ENCODE measurements at regions not wholly inside any gene's neighbourhood (a gene's known extent, or its start where the extent isn't known, plus 50 kb on each side); places are given as distances from the start of the nearest gene placed in this dataset.
"Not testable (repeated sequence)": the region's sequence is repeated elsewhere in the genome, so short reads cannot be mapped to it uniquely, and the experiment has no call there.

DNA sequence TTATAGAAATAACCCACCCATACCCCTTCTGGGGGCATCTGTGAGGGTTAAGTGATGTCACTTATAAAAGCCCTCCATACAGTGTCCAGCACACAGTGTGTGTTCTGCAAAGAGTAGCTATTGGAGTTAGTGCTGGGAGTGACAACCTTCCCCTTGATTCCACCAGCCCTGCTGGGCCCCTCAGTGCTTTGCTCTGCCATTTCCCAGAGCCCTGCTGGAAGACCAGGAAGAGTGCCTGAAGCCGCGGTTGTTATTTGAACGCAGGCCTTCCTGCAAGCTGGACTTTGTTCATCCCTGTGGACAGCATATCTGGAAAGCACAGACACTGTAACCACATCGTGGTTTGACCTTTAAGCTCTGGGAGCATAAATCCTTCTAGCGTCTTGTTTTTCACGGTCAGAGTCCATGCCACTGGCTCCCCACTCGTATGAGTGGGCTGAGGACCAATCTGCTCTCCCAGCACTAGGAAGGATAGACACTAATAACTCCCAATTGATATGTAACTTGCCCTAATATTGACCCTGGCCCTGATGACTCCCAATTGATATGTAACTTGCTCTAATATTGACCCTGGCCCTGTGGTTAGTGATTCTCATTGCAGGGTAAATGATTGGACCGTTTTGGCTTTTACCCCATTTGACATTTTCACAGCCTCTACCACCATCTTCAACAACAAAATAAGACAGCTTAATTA, 297.1 kb upstream of the MAF start:
- DNase-seq (ENCODE audit: low read depth in 2 of 2) = no peak

GRCh38 chr16:79897104-79897452, 296.5 kb upstream of the MAF start:
- DNase-seq (ENCODE audit: low read depth in 2 of 2) = no peak

DNA sequence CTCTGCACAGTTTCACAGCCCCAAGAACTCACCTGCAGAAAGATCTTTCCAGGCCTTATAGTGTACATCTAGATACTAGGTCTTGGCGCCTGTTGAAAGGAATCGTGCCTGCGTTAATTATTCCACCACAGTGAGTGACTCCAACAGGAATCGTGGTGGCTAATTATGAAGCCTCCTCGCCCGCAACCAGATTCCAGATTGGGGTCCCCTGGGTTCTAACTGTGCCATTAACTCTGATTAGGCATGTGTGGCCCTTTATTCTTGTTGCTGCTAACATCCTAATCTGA, 295.3 kb upstream of the MAF start:
- DNase-seq (ENCODE audit: low read depth in 2 of 2) = no peak

DNA sequence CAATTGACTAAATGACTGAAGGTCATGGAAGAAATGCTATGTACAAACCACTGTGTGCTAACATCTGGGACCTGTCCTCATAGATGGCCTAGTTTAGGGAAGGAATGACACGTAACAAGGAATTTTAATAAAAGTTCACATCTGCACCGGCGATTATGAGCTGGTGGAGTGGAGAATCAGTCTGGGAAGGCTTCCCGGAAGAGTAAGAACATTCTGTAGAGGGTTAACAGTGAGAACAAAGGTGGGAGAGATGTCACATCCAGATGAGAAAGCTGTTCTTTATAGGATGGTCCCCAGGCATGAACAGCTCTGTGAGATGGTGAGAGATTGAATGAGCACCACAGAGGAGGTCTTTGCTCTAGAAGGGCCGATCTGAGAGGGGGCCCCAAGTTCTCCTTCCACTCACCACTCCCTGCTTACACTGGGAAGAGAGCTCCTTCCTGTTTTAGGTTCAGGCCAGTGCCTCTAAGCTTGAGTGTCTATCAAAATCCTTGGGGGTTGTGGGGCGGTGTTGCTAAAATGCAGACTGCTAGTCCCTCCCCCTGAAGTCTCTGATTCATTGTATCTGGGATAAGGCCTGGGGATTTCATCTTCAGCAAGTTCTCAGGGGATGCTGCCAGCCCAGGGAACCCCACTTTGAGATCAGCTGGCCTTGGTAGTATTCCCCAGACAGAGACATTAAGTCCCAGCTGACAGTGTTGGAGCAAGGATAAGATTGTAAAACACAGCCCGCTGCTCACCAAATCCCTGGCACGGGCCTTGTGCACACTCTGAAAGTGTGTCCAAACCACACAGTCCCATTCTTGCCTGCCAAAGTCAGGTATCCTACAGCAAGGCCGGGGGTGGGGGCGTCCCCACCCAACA, 294.7 kb upstream of the MAF start:
- no peak for DNase-seq (ENCODE audit: low read depth in 2 of 2)

GRCh38 chr16:79893445-79893844, 292.9 kb upstream of the MAF start:
- no peak for DNase-seq (ENCODE audit: low read depth in 2 of 2)

- DNase-seq (ENCODE audit: low read depth in 2 of 2) = no peak
Observed at GRCh38 chr16:79892278-79892677, 291.7 kb upstream of the MAF start.

DNA sequence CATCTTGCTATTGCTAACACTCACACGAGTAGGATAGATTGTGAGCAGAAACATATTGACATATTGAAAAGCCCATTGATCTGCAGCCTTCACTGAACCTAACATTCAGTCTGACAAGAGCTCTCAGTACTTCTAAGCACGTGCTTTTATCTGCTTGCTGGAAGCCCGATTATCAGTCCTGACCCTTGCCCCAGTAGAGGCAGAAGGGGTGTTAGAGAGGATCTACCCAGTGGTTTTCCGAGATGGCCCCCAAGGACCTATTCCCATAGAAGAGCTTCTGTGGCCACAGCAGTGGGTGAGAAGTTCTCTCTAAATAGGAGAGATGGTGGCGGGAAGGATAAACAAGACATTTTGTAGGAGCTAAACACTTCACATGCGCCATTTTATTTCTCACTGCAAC, 290.9 kb upstream of the MAF start:
- no peak for DNase-seq (ENCODE audit: low read depth in 2 of 2)

DNA sequence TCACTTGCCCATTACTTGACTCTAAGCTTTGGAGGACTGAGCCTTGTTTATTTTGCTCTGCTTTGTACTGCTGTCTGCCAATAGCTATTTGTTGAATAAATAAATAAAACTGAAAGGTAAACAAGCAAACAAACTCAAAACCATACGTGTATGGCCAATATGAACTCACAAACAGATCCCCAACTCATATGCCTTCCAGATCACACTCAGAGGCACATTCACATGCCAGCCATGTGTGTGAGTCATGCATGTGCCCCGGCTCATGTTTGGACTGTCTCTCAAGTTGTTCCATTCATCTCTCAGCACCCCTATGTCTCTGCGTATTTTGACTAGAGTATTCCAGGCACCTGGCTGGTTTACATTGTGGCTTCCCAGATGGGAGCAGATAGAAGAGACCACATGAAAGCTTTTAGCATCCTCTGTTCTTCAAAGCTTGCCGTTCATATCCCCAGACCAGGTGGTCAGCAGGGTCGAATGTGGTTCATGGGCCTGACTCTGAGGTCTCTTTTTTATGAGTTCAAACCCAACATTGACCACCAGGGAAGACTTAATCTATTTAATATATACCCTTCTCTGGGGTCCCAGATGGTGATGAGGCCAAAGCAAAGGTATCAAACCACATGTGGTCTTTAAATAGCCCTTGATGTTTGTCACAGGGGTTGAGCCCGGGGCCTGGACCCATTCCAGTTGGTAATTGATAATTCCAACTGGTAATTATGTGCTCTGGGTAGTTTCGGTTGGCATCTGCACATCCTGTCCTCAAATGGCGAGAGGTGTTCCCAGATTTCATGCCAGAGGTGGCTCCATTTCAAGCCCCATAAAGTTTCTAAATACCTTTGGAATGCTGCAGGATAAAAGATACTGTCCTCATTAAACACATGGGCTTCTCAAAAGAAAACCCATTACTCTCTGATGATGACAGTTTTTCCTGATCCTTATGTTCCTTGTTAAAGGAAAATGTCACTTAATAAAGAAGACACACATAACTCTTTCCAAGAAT, 287.3 kb upstream of the MAF start:
- DNase-seq (ENCODE audit: low read depth in 2 of 2) = no peak

DNA sequence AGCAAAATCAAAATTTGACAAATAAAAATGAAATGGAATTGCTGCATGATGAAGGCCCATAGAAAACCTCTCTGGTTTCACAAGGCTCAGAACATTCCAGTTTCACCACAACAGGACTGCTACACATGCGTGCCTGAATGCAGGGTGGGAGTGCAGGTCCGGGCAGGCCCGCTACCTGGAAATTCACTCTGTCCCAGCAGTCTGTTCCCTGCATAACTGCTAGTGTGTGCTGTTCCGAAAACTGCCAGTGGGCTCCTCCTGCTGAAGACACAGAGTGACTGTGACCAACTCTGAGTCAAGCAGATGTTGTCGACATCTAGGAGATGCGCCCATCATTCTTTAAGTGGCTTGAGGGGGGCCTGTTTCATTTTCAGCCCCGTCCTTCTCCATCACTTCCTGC, 284.8 kb upstream of the MAF start:
- no peak for DNase-seq (ENCODE audit: low read depth in 2 of 2)

GRCh38 chr16:79883494-79883893, 283.0 kb upstream of the MAF start:
- no peak for DNase-seq (ENCODE audit: low read depth in 2 of 2)

DNA sequence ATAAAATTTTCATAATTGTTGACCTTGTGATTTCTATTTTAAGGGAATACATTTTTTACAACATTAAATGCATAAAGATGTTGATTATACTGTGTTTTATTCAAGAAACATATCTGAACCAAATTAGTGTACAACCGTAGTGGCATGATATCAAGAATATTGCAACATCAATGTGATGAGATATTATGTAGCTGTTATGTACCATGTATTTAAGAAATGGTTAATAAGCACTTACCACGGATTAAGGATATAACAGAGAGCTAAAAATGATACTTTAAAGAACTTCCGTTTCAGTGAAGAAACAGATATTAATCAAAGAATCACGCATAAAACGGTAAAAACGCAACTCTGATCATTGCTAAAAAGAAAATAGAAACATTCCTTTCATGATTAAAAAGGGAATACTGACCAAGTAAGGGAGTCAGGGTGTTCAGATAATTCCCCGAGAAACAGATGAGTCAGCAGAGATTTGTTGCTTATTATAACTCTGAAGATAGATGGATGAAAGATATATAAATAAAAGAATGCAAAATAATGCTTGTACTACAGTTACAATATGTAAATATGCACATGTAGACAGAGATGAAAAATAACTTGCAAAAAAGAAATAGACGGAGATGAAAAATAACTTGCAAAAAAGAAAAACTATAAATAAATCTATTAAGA, 281.9 kb upstream of the MAF start:
- no peak for DNase-seq (ENCODE audit: low read depth in 2 of 2)

GRCh38 chr16:79881107-79881506, 280.6 kb upstream of the MAF start:
- DNase-seq (ENCODE audit: low read depth in 2 of 2) = not testable (repeated sequence)

DNA sequence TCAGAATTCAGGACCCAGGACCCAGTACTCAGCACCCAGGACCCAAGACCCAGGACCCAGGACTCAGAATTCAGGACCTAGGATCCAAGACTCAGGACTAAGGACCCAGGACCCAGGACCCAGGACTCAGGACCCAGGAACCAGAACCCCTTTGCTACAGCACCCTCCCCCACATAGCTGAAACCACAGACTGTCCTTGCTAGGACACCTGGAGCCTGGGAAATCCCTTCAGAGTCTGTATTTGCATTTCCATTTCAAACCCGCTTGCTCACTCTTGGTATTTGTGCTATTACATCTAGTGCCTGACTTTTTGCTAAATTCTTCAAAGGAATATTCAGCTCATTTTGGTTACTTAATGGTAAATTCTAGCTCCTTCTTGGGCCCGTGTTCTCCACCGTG, 275.8 kb upstream of the MAF start:
- no peak for DNase-seq (ENCODE audit: low read depth in 2 of 2)

DNA sequence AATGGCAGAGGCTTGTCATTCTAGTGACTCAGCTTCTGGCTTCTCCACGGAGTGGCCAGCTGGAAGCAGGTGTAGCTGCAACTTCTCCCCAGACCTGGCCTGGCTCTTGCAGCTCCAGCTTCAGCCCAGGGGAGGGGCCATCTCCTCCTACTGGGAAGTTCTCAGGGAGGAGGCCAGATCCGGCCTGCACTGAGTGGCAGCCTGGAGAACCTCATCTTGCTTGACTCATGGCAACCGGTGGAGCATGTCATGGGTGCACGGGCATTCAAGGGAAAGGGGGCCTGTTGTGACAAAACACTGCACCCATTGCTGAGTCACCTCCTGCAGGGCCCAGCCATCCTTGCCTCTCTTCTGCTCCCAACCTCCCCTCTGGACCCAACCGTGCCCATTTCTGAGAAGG, 273.9 kb upstream of the MAF start:
- no peak for DNase-seq (ENCODE audit: low read depth in 2 of 2)

GRCh38 chr16:79873825-79874224, 273.3 kb upstream of the MAF start:
- DNase-seq (ENCODE audit: low read depth in 2 of 2) = no peak

DNA sequence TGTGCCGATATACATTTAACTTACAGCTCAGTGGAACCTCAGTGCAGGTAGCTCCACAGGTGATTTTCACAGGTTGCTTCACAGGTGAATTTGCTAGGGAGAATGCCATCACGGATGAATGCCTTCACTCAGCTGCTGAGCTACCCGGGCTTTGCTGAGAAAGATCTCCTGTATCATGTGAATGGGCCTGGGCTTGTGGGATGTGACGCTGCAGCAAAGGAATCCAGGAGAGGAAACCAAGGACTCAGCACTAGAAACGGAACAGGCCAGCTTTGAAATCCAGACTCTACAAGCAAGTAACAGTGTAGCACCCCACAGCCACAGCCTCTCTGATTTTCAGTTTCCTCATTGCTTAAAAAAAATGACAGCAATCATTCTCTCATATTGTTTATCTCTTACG, 271.4 kb upstream of the MAF start:
- no peak for DNase-seq (ENCODE audit: low read depth in 2 of 2)

- no peak for DNase-seq (ENCODE audit: low read depth in 2 of 2)
Observed at GRCh38 chr16:79870016-79870886, 269.7 kb upstream of the MAF start.

DNA sequence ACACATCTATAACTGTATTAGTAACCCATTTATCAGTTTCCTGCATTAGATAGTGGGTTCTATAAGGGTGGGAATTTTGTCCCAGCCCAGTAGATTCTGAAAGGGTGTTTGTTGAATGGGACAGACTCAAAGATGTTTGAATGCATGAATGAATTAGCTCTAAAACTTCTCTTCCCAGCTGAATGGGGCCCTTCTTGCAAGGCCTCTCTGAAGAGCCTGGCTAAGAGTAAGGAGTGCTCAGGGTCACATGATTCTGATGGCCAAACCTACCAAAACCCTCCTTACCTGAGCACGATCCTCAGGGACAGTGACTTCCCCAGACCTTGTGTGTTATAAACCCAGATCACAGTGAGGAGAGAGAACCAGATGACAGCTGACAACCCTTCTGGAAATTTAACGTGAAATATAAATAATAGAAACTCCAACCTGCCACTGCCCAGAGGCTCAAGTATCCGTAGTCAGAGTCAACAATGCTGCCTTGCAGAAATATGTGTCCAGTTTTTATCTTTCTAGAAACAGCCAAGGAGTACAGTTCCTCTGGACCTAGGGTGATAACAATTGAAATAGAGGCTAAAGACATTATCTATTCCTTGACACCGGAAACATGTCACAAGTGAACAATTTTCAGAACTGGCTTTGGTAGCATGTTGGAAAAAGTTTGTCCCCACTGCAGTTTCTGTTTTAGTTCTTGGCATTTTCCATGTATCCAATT, 268.9 kb upstream of the MAF start:
- no peak for DNase-seq (ENCODE audit: low read depth in 2 of 2)

DNA sequence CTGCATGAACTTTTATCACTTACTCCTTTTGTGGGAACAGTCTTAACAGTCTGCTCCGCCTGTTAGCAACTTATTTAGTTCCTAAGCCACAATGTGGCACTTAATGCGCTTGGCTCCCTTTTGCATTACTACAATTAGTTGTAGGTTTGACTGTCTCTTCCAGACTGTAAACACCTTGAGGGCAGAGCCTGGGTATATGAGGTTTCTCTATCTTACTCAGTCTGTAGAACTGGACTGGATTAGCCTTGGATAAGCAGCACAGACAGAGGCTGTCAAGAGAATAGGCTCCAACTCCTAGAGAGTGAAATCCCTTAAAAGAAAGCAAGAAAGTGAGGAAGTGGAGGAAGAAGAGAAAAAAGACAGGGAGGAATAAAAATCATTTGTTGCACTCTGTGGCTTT, 268.3 kb upstream of the MAF start:
- DNase-seq (ENCODE audit: low read depth in 2 of 2) = no peak

GRCh38 chr16:79867425-79867997, 267.0 kb upstream of the MAF start:
- DNase-seq (ENCODE audit: low read depth in 2 of 2) = no peak

Data from stimulated activated CD4-positive, alpha-beta T cell treated with anti-CD3 and anti-CD28 coated beads, Interleukin-4, amount 100 ng/mL, for 48 hours (primary cell).